ENCODE measurements at regions not wholly inside any gene's neighbourhood (a gene's known extent, or its start where the extent isn't known, plus 50 kb on each side); places are given as distances from the start of the nearest gene placed in this dataset.

DNA sequence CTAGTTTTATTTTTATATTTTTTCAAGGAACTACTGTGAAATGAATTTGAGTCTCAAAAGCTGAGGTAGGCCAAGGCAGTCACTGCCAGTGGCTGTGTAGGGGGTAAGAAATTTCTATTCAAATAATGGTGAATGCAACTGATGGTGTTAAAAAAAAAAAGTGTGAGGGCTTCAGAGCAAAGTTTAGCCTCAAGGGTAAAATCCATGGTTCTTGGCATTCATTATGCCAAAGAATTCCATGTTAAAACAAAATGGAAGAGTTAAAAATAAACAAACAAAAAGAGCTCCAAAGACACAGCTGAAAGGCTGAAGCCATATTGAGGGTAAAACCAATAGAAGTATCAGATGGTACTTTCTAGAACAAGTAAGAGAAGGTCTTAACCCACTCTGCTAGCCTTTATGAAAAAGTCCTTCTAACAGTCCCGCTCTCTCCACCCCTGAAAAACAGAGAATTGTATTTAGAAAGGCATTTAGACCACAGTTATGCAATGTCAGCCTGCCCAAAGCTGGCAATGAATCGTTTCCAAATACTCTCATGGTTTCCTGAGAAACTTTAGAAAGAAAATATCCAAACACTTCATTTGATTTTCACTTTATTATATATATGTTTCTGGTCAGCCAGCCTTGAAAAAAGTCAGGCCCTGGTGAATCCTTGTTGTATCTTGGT lies 158.4 kb upstream of the GMNC start:
- Histone ChIP-seq H3K56ac (ENCODE audit: extremely low read depth, insufficient read depth, low read length) (no peak overlapping the region), H2BK5ac (ENCODE audit: low read depth, low read length, poor library complexity, severe bottlenecking) (no peak overlapping the region), H4K91ac (ENCODE audit: insufficient read depth, low read depth, low read length) (no peak overlapping the region), H2BK120ac (ENCODE audit: low read depth, low read length) (no peak overlapping the region), H3K23ac (ENCODE audit: low read depth, low read length) (no peak overlapping the region), H2AK9ac (replicated peaks; ENCODE audit: low read depth, low read length, poor library complexity) (no peak overlapping the region), H3K27me3 (ENCODE audit: control insufficient read depth, insufficient read depth, low read length) (no peaks in the 10 kb centered on the region), H3K9ac (ENCODE audit: low read depth, low read length) (no peak overlapping the region), H3K18ac (ENCODE audit: low read depth, low read length) (no peak overlapping the region), H2BK15ac (ENCODE audit: low read depth, low read length) (no peak overlapping the region), H3K9me1 (ENCODE audit: insufficient read depth, low read length) (no peaks in the 10 kb centered on the region), H3K9me3 (ENCODE audit: control insufficient read depth, insufficient read depth, low read length) (no peaks in the 10 kb centered on the region), H3K36me3 (ENCODE audit: control insufficient read depth, insufficient read depth, low read length) (no peaks in the 10 kb centered on the region), H4K20me1 (ENCODE audit: insufficient read depth, low read length) (no peaks in the 10 kb centered on the region), H4K8ac (ENCODE audit: low read depth in 2 of 2, low read length in 2 of 2) (no peak overlapping the region), H3K4ac (ENCODE audit: low read depth, low read length) (no peak overlapping the region), H2AK5ac (ENCODE audit: low read depth, low read length) (no peak overlapping the region), H2BK20ac (ENCODE audit: low read depth, low read length) (no peak overlapping the region), H2AFZ (replicated peaks; ENCODE audit: low read length, poor library complexity) (no peak overlapping the region), H3K4me1 (ENCODE audit: control insufficient read depth, insufficient read depth, low read length) (no peaks in the 10 kb centered on the region), H3K4me3 (ENCODE audit: insufficient read depth, low read depth, low read length) (no peak overlapping the region), H4K5ac (ENCODE audit: low read depth, low read length) (no peak overlapping the region), H3K79me1 (ENCODE audit: low read depth in 1 of 2, low read length in 2 of 2) (no peaks in the 10 kb centered on the region), H3K27ac (ENCODE audit: insufficient read depth, low read length) (no peak overlapping the region), H3K4me2 (ENCODE audit: low read depth, low read length) (no peak overlapping the region), H3K14ac (replicated peaks; ENCODE audit: low read depth, low read length) (no peak overlapping the region)
- peak; percentile 65 for ATAC-seq (ENCODE audit: low read depth)
- no CpG with 5 or more reads among the region's 2 CpGs for WGBS, 2 experiments (ENCODE audit: extremely low coverage in 2 of 2, insufficient read length in 1 of 2)
- POLR2A ChIA-PET (ENCODE audit: unreplicated experiment), result interaction anchor here (0.7 kb wide), 1 partner anchor 972 kb away, joined by 4 read pairs; no protein-coding TSS in a partner anchor
- intact Hi-C loops (cut with micrococcal nuclease) (no loop called here), in situ Hi-C loops (cut with MboI; ENCODE audit: low sequenced_read_pairs) (no loop called here), dilution Hi-C loops (cut with HindIII; ENCODE audit: low sequenced_read_pairs, unreplicated experiment) (no loop called here)
- DNase-seq, result peak; percentile 2
- BruUV-seq (replicated peaks), result no TSS peak
- no peak for TF ChIP-seq CTCF (conservative IDR thresholded peaks at IDR 0.05; ENCODE audit: low read depth, low read length)
- no peak for TF ChIP-seq USF2 (IDR thresholded peaks at IDR 0.05; ENCODE audit: low read depth, low read length)
- no peak for TF ChIP-seq CHD1 (IDR thresholded peaks at IDR 0.05; ENCODE audit: low read depth, low read length)
- peak; percentile 41; the same call in 1 of the 2 replicates for TF ChIP-seq CEBPB (IDR thresholded peaks at IDR 0.05; ENCODE audit: low read depth, low read length)
- TF ChIP-seq POLR2A (IDR thresholded peaks at IDR 0.05; ENCODE audit: low read depth, low read length), result no peak
- no peak for TF ChIP-seq ELK1 (IDR thresholded peaks at IDR 0.05; ENCODE audit: borderline replicate concordance, low read depth, low read length)
- CTCF ChIA-PET, result interaction anchor here (0.5 to 0.7 kb wide), 5 partner anchors 24 to 217 kb away, joined by 3 to 5 read pairs (median 4); no protein-coding TSS in a partner anchor

Data from IMR-90 (cell line).